H54 (cell line): ENCODE measurements at regions not wholly inside any gene's neighbourhood (a gene's known extent, or its start where the extent isn't known, plus 50 kb on each side); places are given as distances from the start of the nearest gene placed in this dataset.

Source experiments
- DNase-seq: peaks from one replicate; pipeline ENCODE4 v3.0.0; 2011; ENCODE audit warnings: low spot score, mixed read lengths; ENCODE audit not compliant: insufficient read length
- FAIRE-seq: peaks from 3 replicates; lab custom pipeline; 2011; peaks lifted over from hg19 to GRCh38; lab: Jason Lieb, UNC
- POLR2A ChIP-seq: IDR thresholded peaks from 2 replicates; pipeline ENCODE4 v1.6.1; 2011; ENCODE audit warnings: low read depth, mild to moderate bottlenecking, low read length

DNA sequence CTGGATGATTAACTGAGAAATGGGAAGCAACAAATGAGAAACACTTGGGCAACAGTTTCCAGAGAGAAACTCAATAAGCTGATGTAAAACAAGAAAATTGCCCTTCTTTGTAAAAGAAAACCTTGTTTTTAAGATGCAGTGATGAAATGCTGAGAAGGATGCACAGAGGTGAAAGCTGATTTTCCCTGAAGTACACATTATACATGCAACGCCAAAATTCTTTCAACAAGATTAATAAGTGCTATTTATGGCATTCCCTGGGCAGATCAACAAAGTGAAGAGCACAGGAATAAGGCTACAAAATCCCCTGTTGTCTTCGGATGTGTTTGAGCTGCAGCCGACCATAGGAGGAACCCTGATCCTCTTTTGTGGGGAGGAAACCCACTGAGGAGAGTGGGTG, 208.0 kb upstream of the ANKH start:
- no peak for DNase-seq
- no peak for TF ChIP-seq POLR2A
- no peak for FAIRE-seq

GRCh38 chr5:15074651-15075050, 203.1 kb upstream of the ANKH start:
- no peak for TF ChIP-seq POLR2A

DNA sequence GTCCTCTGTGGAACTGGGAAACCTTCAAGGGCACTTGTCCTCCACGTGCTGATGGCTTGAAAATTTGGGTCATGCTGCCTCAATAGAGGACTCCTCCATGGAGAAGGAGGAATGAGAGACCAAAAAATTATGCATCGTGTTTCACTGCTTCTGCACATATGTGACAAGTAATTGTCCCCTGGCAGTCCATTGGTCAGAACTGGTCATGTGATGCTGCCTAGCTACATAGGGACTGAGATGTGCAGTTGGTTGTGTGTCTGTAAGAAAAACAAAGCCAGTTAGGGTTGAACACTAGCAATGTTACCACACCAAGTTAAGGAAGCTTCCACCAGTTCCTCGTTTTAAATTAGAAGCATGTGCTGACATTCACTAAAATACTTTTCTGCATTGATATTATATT, 201.9 kb upstream of the ANKH start:
- DNase-seq (no peak), FAIRE-seq (no peak)
- TF ChIP-seq POLR2A, result no peak

More at GRCh38 chr5:15074651-15075050, 203.1 kb upstream of the ANKH start:
- DNase-seq (no peak), FAIRE-seq (no peak)

- DNase-seq (no peak), FAIRE-seq (no peak)
- TF ChIP-seq POLR2A, result no peak
These were observed 199.3 kb upstream of the ANKH start for GRCh38 chr5:15070907-15071306.

DNA sequence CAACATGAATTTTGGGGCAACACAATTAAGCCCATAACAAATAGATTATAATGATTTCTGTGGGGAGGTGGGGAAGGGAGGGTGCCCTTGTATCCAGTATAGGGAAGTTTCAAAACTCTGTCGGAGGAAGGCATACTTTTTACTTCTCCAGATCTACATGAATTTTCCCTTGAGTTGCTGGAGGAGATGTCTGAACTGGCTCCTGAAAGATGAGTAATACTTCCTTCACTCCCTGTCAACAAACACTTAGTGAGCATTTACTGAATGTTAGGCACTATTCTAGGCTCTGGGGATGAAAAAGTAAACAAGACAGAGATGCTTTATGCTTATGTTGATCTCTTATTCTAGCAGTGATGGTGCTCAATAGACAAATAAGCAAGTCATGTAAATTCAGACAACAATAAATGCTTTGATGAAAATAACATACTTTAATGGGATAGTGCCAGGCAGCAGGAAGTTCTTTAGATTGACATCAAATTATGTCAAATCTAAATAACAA, 197.9 kb upstream of the ANKH start:
- no peak for FAIRE-seq
- no peak for TF ChIP-seq POLR2A
- no peak for DNase-seq

DNA sequence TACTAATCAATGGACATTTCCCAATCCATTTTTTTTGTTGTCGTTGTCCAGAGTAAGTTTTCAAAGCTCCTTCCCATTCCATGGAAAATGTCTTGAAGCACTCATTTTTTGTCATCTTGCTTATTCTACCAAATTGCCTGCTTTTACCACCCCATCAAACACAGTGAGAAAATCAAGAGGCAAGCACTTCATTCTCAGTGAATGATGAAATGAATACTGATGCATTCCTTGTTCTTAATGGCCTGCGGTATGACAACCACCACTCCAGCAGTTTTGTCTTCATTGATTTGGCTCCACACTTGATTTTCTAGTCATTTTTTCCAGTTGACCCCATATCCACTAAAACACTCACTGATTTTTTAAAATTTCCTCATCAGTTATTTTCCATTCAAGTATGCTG, 193.5 kb upstream of the ANKH start:
- FAIRE-seq, result no peak
- no peak for DNase-seq

DNA sequence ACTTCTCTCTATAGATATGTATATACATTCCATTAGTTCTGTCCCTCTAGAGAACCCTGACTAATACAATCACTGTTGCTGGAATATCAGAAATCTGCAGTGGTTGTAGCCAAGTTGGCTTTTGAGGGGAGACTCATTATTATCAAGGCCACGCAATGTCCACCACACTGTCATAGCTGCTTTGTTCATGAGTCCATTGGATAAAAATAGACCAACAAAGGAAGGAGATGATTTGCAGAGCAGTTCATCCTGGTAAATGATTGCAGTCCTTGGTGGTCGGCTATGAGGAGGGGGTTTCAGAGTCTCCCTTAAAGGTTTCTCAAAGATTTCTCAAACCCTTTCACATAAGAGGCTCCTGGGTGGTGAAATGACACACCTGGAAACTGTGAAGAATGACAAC, 192.8 kb upstream of the ANKH start:
- no peak for FAIRE-seq
- no peak for DNase-seq
- no peak for TF ChIP-seq POLR2A

More for the DNA sequence above, 193.5 kb upstream of the ANKH start:
- no peak for TF ChIP-seq POLR2A

- FAIRE-seq (no peak), DNase-seq (no peak)
These were observed 185.5 kb upstream of the ANKH start for GRCh38 chr5:15056988-15057592.

DNA sequence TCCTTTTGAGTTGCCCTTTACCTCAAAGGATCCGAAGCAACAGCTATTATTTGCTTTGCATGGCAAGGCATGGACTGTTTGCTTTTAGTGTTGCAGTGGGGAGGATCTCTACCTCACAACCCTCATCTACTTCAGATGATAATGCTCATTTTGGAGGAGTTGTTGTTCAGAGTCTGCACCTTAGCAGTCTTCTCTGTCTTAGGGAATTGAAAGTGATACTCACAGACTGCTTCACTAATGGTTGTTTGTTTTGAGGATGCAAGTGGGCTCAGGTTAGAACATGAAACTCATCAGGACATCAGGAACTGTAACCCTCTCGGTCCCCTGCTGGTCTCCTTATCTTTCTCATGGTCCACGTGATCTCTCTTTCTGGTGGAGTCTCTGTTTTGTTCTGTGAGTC, 172.9 kb upstream of the ANKH start:
- FAIRE-seq (no peak), DNase-seq (no peak)
- TF ChIP-seq POLR2A, result no peak

More at GRCh38 chr5:15056988-15057592, 185.5 kb upstream of the ANKH start:
- TF ChIP-seq POLR2A, result no peak

- DNase-seq, result no peak
- no peak for TF ChIP-seq POLR2A
- no peak for FAIRE-seq
These were observed 165.8 kb upstream of the ANKH start for GRCh38 chr5:15037247-15037908.

DNA sequence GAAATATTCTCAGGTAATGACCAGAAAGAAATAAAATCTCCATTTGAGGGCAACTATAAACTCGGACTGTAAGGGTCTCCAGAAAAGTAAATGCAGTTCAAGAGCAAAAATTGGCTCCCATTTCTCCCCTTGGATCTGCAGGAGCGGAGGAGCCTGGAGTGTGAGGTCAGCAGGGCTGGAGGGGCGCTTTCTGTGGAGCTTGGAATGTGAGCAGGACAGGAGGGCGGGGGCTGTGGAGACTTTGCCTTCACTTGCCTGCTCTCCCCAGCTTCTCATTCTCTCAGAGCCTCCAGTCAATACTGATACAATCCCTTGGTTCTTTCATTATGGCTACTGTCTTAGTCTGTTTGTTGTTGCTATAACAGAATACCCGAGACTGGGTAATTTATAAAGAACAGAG, 162.8 kb upstream of the ANKH start:
- no peak for DNase-seq
- FAIRE-seq, result no peak
- TF ChIP-seq POLR2A, result no peak

GRCh38 chr5:15031180-15031579, 159.6 kb upstream of the ANKH start:
- no peak for TF ChIP-seq POLR2A
- no peak for FAIRE-seq
- DNase-seq, result no peak

DNA sequence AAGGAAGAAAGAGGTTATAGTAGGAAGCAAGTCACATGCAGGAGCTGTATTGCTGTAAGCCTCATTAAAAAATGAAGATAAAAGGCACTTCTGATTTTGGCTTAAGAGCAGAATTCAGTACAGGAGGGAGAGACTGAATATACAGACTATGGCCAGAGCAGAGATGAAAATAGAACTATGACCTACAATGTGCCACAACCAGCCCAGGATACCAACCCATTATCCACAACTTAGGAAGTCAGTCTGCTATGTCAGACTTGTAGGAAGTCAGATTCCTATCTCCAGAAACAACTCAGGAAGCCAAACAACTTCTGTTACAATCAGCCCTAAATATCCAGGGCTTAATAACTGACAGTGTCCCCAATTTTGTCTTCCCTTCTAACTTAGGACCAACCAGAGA, 156.2 kb upstream of the ANKH start:
- FAIRE-seq, result no peak
- TF ChIP-seq POLR2A, result no peak
- DNase-seq, result no peak

DNA sequence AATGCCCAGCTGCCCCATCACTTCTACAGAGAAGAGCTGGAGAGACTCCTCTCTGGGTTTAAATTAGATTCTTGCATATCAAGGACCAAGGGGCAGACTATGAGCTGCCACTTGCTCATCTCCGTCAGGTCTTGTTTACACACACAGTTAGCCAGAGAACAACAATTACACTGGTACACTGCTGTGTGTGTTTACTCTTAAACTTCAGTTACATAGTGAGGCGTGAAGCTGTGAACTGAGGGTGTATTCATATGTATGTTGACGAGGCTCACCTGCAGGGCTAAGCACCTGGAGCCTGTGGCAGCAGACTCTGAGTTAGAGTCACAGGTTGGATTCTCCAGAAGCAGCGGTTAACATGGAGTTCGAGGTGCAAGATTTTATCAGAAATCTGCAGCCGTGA, 155.4 kb upstream of the ANKH start:
- TF ChIP-seq POLR2A, result no peak
- DNase-seq (no peak), FAIRE-seq (no peak)
